HG03135 (cell line): ENCODE measurements at regions not wholly inside any gene's neighbourhood (a gene's known extent, or its start where the extent isn't known, plus 50 kb on each side); places are given as distances from the start of the nearest gene placed in this dataset.

Experiments
- ATAC-seq: cut with Tn5 transposase; IDR thresholded peaks from one replicate; pipeline ENCODE4 v1.9.1; 2021; ENCODE audit warnings: mild to moderate bottlenecking, moderate library complexity; ENCODE audit not compliant: unreplicated experiment

DNA sequence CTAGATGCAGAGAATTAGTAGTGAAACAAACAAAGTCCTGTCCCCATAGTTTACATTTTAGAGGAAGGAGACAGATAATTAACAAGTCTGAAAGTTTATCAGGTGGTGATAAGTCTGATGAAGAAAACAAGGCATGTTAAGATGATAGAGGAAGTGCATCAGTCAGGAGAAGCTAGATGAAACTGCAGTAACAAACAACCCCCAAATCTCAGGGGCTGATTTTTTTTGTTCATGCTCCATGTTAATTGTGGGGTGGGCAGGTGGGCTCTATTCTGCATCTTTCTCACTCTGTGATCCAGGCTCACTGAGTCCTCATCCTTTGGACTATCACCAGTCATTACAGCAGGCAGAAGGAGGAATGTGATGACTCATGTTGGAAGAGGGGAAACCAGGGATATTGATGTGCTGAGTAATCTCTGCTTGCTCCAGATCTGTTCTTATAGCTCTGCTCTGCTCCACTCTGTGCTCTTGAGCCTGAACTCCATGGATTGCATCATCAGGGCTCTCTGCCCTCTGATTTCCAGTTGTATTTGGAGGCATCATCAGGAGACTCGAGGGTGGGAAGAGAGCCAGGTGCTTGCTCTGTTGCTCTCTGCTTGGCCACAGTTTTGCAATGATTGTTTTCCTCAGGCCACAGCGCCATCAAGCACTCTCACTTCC is 166.9 kb downstream of the IER5 start:
- no peak for ATAC-seq

DNA sequence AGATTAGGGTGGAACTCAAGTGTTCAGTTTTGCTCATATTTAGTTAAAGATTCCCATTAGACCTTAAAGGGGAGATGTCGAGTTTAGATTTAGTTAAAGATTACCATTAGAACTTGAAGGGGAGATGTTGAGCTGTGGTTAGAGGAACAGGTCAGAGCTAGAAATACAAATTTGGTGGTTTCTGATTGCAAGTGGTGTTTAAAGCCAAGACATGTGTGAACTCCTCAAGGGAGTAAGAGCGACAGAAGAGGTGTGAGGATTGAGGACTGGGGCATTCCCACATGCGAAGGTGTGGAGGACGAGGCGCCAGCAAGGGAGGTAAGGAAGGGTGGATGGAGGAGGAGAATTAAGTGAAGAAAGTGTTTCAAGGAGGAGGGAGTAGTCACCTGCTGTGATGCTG is 168.6 kb downstream of the IER5 start:
- no peak for ATAC-seq

DNA sequence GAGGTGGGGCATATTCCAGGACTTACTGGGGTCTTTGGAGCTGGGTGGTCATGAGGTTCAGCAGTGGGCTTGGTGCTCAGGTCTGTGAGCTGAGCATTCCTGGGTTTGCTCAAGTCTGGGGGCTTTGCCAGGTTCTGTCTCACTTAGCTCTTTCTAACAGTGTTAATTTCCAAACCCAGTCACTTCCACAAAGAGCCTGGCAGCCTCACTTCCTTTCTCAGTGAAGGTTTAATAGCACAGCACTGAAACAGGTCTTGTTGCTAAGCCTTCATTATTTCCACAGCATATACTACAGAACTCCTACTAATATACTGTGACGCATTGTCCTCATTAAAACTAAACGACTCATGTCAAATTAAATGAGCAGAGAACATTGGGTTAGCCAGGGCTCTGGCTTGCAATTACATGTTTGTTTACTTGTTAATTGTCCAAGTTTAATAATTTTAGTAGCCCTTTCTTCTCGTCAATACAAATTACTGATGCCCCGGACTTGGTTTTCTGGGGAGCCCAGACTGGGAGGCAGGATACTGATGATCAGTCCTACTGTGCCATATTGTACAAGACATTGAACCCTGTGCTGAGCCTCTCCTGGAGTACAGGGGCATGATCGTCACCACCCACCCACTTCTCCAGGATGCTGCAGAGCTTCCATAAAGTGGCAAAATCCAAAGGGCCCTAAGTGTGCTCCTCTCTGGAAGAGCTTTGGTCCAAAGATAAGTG is 170.7 kb downstream of the IER5 start:
- no peak for ATAC-seq

- no peak for ATAC-seq
Measured at GRCh38 chr1:181260271-181260670, 171.8 kb downstream of the IER5 start.

DNA sequence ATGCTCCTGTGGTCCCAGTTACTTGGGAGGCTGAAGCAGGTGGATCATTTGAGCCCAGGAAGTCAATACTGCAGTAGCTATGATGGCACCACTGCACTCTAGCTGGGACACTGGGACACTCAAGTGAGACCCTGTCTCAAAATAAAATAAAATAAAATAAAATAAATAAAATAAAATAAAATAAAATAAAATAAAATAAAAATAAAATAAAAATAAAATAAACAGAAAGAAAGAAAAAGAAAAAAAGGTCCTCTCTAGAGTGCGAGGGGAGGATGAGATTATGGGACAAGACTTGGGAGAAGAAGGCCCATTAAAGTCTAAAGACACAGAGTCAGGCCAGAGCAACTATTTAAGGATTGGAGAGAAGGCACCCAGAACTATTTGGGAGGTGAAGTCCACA is 172.5 kb downstream of the IER5 start:
- no peak for ATAC-seq

DNA sequence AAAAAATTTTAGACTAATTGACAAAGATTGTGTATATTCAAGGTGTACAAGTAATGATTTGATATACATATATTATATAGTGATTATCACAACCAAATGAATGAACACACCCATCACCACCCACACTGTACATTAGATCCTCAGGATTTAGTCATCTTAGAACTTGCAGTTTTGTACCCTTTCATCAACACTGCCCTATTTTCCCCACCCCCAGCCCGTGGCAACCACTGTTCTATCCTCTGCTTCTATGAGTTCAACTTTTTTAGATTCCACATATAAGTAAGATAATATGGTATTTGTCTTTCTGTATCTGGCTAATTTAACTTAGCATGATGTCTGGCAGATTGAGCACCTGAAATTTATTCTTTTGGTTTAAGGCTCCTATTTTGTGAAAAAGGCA is 173.6 kb downstream of the IER5 start:
- ATAC-seq: no peak

DNA sequence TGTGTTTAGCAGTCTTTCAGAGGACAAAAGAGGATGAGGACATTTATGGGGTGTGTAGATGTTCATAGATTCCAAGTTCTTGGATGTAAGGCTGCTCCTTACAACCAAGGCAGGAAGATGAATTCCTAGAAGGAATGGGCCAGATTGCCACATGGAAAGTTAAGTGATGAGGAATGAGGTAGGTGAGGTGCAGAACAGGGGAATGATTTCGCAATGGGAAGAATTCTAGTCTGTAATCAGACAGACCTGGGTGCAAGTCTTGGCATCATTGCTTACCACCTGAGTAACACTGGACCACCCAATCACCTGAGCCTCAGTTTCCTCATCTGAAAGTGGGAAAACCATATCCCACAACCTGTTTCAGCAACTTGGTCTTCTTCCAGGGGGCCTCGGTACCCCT is 174.9 kb downstream of the IER5 start:
- ATAC-seq: no peak

DNA sequence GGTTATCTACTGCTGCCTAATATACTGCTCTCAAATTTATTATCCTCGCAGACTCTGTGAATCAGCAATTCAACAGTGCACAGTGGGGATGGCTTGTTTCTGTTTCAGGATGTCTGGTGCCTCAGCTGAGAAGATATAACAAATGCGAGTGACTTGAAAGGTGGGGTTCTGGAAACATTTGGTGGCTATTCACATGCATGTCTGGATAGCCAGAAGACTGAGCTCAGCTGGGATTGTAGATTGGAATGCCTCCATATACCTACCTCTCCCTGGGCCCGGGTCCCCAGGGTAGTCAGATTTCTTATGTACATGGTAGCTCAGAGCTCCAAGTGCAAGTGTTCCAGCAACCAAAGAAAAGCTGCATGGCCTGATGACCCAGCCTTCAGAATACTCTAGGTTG is 176.3 kb downstream of the IER5 start:
- no peak for ATAC-seq

GRCh38 chr1:181284978-181285377 is 196.5 kb downstream of the IER5 start:
- ATAC-seq: no peak

DNA sequence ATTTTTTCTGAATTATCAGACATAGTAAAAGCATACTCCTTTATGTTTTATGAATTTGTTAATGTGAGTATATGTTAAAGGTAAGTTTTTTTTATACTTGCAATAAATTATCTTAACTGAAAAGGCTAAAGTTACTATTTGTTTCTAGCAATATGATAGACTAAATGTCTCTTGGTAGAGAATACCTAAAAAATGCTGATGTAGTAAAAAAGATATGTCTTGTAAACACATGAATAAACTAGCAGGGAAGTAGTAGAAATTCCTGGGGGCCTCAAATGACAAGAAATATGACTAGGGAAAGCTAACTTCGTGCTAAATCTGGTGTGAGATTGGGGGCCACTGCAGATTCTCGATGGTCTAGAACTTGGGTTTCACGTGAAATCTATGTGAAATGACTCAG is 188.1 kb upstream of the CACNA1E start:
- no peak for ATAC-seq

- no peak for ATAC-seq
Measured at GRCh38 chr1:181296180-181296579, 187.1 kb upstream of the CACNA1E start.

- no peak for ATAC-seq
Measured at GRCh38 chr1:181308098-181308497, 175.2 kb upstream of the CACNA1E start.

DNA sequence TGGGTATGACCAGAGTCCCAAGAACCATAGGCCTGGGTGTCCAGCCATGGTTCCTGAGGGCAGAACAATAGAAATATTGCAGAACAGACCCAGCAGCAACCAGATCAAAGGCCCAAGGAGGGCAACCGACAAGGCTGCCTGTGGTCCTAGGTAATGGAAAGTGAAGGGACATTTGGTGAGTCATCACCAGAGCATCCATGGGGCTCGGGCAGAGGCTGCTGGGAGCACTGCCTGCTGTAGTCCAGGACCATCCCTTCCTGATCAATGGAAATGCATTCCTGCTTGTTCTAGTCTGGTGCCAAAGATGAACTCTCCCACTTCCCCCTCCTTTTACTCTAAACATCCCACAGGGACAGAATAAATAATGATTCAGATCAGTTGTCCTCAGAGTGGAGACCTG is 172.8 kb upstream of the CACNA1E start:
- ATAC-seq: no peak

GRCh38 chr1:181312946-181313345 is 170.4 kb upstream of the CACNA1E start:
- no peak for ATAC-seq

DNA sequence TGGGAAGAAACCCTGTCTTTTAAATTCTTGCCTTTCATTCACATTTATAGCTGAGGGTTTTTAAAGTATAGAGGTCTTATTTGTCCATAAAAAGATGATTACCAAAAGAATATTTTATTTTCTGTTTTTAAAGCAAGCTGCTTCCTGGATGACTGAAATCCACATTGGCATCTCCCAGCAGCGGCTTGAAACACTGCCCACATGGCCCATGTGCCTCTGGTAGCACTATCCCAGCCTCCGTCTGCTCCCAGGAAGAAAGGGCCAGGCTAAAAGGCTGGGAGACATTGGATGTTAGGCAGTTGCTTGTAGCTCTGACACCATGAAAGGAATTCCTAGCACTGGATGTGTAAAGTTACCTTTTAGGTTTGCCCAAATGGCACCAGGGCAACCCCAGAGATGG is 169.9 kb upstream of the CACNA1E start:
- no peak for ATAC-seq

DNA sequence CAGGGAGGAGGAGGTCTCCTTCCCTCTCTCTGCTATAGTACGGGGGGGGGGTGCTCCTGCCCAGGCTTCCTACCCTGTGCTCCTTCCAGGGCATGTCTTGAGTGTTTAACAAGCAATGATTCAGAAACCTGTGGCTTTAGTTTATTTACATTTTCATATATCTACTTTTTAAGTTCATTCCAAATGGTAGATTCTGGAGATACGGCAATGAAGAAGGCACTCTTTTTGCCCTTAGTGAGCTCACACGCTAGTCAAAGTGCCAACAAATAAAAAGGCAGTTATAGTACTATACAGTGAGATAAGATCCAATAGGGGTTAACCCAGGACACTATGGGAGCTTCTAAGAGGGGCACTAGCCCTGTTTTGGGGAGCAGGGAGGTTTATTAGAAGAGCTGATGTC is 169.3 kb upstream of the CACNA1E start:
- no peak for ATAC-seq

DNA sequence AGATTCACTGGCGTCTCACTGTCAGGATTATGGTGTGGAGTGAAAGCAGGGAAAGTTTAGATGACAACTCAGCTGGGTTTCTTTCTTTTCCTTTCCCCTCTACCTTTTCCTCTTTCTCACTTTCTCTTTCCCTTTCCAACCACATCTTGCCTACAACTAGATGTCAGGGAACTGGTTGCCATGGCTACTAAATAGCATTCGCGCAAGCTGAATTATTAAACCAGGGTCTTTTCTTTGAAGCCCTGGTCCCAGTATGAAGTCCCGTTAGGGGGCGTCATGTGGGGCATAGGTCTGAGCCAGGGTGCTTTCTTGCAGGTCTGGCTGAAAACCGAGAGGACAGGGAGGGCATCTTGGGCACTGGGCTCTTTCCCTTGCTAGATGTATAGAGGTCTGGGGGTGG is 168.4 kb upstream of the CACNA1E start:
- no peak for ATAC-seq

DNA sequence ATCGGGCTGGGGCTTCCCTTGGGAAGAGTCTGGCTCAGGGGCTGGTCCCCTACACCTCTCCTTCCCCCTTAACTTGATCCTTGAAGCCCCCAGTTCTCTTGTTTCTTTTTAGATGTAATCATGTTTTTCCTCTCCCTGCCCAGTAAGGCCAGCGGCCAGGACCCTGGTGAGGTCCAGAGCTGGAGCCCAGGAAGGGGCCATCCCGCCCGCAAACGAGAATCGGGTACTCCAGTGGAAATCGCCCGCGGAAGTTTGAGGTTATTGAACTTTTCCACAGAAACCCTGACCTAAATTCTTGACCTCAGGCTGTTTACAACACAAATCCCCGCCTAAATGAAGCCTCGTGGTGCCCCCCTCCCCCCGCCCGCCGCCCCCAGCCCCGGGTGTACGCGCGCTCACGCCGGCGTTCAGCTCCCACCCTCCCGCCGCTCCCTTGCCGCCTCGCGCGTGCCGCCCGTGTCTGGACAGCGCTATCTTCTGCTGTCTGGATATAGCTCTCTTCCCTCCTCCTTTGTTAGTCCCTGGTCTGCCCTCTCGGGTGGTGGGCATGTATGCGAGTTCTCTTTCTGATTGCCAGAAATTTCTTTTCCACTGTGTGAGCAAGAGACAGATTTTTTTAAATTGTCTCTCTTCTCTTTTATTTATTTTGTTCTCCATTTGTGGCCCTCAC is 165.9 kb upstream of the CACNA1E start:
- no peak for ATAC-seq

GRCh38 chr1:181318022-181318857 is 165.1 kb upstream of the CACNA1E start:
- ATAC-seq: no peak

DNA sequence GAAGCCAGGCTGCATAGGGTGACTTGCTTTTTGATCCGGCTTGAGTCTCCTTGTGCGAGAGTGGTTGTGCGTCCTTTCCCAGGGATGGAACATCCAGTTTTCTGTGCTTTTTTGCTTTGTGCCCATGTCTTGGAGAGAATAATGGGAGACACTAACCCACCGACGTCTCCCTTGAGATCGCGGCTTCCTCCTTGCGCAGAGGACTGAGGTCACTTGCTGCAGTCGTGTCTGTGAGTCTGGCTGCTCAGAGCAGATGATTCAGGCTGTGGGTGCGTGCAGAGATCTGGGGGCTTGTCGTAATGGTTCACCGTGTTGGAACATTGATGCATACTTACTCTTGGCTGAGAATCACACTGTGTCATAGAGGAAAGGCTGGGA is 164.5 kb upstream of the CACNA1E start:
- ATAC-seq: no peak

DNA sequence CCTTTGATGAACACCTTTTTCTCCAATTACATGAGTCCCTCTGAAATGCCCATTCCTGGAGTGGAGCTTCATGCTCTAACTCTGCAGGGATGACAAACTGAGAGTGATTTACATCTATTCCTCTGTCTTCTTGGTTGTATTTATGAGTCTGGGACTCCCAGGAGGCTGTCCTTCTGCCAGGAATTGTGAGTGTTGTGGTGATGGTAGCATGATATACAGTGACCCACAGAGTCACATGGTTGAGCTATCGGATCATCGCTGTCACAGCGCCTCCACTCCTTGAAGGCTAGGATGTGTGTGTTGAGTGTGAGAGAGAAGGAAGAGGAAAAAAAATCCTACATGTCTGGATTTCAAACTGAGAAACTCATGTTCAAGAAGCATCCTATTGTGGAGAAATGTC is 163.4 kb upstream of the CACNA1E start:
- ATAC-seq: no peak
